ENCODE measurements at regions not wholly inside any gene's neighbourhood (a gene's known extent, or its start where the extent isn't known, plus 50 kb on each side); places are given as distances from the start of the nearest gene placed in this dataset.

DNA sequence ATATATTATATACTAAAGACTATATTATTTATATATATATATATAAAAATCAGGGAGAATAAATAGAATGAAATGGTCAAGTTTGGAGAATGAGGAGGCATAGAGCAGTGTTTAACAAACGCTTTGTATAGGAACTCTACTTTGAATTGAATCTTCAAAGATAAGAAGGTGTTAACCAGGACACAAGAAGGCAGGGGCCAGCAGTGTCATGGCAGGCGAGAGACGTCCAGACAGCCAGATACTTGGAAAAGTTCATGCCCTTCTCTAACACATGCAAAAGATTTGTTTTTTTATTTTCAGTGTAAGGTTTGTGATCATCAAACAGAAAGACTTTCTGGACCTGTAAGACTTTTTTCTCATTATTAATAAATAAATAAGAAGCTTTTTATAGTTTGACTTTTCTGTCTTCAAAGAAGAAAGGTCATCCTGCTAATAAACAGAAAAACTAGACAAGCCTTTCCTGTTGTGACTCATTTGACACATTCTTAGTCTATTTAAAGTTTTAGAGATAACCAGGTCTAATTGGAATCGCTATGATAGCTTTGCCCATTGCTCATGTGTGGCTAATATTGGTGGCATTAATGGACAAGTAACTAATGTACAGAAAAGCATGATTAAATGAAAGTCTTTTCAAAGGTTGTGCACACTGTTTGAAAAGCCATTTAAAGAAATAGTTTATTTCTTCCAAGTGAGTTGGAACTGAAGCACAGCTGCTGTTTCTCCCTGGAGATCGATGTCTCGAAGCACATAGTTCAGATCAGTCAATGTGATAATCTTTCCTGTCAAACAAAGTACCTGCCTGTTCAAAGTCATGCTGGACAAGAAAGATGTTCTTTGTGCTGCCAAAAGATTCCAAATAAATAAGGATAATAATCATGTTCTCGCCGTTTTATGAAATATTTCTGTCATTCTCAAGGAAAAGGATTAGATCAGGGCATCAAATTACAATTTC is 420.4 kb upstream of the OPRM1 start (continued):
- TF ChIP-seq, protein P1, sequence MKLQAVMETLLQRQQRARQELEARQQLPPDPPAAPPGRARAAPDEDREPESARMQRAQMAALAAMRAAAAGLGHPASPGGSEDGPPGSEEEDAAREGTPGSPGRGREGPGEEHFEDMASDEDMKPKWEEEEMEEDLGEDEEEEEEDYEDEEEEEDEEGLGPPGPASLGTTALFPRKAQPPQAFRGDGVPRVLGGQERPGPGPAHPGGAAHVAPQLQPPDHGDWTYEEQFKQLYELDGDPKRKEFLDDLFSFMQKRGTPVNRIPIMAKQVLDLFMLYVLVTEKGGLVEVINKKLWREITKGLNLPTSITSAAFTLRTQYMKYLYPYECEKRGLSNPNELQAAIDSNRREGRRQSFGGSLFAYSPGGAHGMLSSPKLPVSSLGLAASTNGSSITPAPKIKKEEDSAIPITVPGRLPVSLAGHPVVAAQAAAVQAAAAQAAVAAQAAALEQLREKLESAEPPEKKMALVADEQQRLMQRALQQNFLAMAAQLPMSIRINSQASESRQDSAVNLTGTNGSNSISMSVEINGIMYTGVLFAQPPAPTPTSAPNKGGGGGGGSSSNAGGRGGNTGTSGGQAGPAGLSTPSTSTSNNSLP (IDR thresholded peaks at IDR 0.05; ENCODE audit: borderline replicate concordance, low read depth, low read length): no peak
- TF ChIP-seq NFXL1 (CRISPR knock-in tag; IDR thresholded peaks at IDR 0.05) (no peak), RBM39 (optimal IDR thresholded peaks at IDR 0.05; ENCODE audit: low read depth, low read length) (no peak), ZFPM2 (CRISPR knock-in tag; IDR thresholded peaks at IDR 0.05) (no peak), ZNF408 (CRISPR knock-in tag; IDR thresholded peaks at IDR 0.05; ENCODE audit: low read depth) (no peak), TOE1 (IDR thresholded peaks at IDR 0.05; ENCODE audit: borderline replicate concordance) (no peak), TOE1 (CRISPR knock-in tag; IDR thresholded peaks at IDR 0.05; ENCODE audit: borderline replicate concordance, low read depth) (no peak), ZNF263 (CRISPR knock-in tag; IDR thresholded peaks at IDR 0.05; ENCODE audit: borderline replicate concordance) (no peak), KDM4B (IDR thresholded peaks at IDR 0.05; ENCODE audit: borderline replicate concordance in 2 of 2, low read depth in 1 of 2) (no peak), GABPA (tag; conservative IDR thresholded peaks at IDR 0.05; ENCODE audit: low read depth) (no peak)
- TF ChIP-seq, protein P2, sequence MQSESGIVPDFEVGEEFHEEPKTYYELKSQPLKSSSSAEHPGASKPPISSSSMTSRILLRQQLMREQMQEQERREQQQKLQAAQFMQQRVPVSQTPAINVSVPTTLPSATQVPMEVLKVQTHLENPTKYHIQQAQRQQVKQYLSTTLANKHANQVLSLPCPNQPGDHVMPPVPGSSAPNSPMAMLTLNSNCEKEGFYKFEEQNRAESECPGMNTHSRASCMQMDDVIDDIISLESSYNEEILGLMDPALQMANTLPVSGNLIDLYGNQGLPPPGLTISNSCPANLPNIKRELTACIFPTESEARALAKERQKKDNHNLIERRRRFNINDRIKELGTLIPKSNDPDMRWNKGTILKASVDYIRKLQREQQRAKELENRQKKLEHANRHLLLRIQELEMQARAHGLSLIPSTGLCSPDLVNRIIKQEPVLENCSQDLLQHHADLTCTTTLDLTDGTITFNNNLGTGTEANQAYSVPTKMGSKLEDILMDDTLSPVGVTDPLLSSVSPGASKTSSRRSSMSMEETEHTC (IDR thresholded peaks at IDR 0.05): no peak
